NCI-H2171 (cell line): ENCODE measurements at regions not wholly inside any gene's neighbourhood (a gene's known extent, or its start where the extent isn't known, plus 50 kb on each side); places are given as distances from the start of the nearest gene placed in this dataset.
"Not testable (repeated sequence)": the region's sequence is repeated elsewhere in the genome, so short reads cannot be mapped to it uniquely, and the experiment has no call there.

ENCODE experiments used
- DNase-seq: peaks from one replicate; lab custom pipeline; 2025; lab: John Stamatoyannopoulos, UW

DNA sequence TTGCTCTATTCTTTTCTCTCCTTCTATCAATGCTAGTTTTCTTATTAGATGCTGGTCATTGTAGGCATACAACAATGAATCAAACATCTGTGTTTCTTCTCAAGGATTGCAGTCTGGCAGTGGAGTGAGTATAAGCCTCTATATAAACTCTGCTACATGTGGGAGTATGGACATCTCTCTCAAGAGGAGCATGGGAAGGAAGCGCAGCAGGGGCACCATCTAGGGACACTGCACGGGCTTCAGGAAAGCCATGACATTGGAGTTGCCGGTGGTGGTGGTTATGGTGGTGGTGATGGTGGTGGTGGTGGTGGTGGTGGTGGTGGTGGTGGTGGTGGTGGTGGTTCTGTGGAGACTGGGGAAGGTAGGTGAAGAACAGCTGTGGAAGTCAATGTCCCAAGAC, 462.6 kb downstream of the RNF144A start:
- no peak for DNase-seq

DNA sequence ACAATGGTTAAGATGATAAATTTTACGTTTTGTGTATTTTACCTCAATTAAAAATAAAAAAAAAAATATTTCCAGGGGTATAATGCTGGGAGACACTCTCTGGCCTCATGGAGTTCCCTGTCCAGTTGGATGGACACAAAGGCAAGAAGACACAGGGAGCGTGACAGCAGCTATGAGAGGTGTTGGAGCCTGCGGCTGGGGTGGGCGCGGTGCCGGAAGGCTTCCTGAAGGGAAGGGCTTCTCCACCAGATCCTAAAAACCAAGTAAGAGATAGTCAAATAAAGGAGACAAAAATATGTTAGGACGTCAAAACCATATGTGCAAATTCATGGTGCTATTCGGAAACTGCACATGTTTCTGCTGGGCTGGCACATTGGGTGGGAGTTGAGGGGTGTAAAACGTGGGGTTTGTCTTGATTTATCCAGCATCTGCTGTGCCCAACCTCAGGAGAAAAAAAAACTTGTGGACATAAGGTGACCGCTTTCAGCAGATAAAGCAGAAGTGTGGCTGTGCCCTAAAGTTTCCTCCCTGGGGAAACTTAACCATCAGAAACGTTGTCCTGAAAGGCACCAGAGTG, 467.6 kb downstream of the RNF144A start:
- no peak for DNase-seq

DNA sequence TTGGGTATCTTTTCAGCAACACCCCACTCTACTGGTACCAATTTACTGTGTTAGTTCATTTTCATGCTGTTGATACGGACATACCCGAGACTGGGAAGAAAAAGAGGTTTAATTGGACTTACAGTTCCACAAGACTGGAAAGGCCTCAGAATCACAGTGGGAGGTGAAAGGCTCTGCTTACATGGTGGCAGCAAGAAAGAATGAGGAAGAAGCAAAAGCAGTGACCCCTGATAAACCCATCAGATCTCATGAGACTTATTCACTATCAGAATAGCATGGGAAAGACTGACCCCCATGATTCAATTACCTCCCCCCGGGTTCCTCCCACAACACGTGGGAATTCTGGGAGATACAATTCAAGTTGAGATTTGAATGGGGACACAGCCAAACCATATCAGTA, 473.1 kb downstream of the RNF144A start:
- not testable (repeated sequence) for DNase-seq

DNA sequence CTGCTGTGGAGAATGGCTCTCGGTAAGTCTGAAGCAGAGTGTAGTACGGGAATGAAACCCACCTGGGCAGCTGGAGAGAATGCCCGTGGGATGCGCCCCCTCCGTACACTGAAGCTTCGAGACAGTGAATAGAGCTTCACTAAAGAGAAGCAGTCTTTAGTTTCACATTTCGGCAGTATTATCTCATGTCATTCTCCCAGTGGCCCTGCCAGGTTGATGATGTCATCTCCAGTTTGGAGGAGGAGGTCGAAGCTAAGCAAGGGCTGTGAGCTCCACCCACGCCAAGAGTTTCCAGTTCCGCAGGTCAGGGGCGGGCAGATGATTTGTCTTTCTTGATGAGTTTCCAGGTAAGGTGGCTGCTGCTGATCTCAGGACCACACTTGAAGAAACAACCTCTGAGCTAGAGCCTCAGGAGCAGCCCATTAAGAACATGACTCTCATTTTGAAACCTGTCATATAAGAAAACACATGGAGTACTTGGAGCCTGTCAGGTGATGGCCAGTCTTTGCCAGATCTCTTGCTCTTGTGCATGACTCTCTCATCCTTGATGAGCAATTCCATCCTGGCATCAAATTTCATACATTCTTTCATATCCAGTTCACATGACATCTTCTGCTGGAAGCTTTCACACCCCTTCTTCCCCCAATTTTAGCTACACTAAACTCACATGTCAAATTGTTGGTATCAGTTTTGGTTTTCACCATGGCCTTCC, 475.0 kb downstream of the RNF144A start:
- no peak for DNase-seq

DNA sequence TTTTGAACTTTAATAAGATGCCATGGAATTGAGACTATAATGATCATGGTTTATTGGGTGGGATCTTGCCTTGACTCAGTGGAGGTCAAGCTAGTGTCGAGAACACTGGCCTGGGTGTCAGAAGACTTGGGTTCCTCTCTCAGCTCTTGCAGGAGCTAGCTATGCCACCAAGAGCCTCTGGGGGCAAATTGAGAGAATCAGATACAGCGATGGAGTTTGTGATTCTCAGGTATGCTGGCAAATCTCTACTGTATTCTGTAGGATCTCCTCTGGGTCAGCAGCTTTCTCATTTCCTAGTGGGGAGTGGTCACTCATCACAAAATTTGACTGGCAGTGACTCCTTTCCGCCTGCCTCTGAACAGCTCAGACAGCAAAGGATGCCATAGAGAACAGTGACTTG, 477.0 kb downstream of the RNF144A start:
- no peak for DNase-seq

DNA sequence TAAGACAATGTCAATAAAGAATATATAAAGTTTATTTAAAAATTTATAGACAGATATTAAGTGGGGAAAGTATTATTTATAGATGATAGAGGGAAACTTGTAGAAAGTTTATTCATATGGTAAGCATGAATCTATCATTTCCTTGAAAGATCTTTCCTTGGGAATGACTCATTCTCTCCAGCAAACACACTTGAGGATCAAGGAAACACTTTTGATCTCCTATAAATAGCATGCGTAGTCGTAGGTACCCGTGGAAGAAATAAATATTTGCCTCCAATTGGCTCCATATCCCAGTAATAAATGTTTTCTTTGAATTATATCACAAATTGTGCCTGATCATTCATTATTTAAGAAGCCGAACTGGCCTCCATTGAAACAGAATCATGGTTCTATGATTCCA, 483.4 kb downstream of the RNF144A start:
- no peak for DNase-seq

DNA sequence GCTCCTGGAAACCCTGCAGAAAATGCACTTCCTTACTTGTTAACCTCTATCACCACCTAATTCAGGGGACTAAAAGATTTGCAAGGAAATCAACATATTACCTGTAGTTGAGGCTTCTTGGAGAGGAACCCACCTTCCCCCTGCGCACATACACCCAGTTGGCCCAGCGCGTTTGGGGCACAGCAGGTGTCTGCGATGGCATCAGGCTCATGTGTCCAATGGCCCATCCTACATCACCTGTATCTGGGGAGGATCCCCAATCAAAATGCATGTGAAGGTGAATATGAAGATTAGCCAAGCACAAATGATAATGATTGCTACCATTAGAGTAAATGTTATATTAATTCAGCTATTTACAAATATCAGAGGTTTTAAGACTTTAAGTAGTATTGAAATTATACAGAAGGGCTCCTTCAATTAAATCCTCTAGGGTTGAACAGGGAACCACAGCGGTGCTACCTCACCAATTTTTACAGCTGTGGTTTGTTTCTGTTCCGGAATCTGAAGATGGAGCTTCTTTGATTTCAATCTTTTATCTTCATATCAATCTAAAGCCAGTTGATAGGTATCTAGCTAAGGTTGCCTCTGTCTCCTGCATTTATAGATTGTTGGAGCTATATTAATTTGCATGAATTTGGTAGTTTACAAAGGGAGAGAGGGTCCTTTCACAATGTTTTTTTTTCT, 486.0 kb downstream of the RNF144A start:
- no peak for DNase-seq

DNA sequence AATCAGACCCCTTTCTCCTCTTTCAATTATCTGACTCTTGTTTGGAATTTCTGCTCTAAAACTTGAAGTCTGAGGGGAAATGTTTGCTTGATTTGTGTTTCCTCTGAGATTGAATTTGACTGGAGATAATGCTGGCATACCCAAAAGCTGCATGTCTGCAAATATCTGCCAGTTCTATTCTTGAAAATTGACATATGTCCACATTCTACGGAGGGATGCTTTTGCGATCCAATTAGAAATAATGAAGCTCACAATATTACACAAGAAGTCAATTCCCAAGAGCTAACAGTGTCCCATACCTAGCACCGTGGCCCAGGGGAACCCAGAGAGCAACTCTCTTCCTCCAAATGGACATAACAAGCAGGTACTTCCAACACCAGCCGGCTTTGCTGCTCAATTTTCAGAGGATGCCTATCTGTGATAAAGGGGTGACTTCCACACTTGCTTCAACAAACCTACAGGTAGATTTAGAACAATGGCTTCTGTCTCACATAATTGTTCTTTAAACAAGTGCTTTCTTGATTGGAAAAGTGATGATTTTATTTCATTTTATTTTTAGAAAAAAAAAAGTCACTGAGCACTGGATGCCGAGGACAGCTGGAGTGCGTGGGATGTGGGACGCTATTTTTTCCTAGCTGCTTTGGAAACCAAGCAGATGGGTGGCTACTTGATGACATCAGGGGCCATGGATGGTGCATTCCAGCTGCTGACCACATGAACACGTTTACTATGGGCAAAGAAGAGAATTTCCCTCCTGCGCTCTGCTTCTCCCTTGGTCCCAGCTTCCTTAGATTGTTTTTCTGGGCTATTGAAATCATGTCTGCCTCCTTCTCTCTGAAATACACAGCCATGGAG, 488.9 kb downstream of the RNF144A start:
- DNase-seq, result no peak

DNA sequence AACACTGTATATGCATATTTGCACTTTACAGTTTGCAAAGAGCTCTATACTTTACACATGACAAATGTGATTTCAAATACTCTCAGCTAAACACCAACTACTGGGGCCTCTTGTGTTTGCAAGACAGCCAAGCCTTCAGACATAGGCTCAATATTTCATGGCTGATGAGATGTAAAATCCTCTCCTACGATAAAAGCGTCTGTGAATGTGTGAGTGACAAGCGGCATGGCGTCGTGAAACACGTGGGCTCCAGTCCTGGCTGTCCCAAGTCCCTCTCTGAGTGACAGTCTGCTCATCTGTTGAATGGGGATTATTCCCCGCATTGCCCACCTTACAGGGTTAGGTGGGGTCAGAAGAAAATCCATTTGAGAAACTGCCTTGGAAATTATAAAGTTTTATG, 489.8 kb downstream of the RNF144A start:
- DNase-seq, result no peak

DNA sequence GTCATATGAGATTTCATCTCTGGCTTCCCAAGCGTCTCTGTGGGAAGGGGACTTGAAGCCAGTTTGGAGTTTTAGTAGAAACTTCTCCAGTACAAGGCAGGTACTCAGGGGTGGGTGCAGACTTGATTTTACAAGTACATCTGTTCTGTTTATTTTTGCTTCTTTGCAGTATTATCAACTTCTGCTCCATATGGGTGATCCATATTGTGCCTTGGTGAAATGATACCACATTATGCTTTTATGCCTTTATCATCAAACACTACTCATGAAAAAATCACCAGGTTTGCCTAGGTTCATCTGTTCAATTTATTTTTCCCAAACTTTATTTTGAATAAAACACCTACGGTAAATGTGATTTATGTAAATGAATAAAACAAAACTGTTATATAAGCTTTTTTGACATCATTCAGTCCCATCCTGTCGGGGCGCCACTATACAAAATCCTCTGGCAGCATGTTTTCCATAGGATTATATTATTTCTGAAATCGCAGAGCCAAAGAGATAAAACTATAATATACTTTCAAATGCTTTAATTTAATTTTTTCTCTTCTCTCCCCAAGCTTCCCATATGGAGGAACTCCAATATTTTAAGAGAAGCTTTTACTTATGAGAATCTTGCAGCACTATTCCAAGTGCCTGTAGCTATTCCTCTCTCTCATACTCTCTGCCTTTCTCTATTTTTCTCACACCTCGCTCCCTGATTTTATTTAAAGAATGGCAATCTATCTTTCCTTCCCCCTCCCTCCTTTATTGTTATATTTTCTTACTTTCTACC, 490.9 kb downstream of the RNF144A start:
- DNase-seq, result peak; percentile 4

DNA sequence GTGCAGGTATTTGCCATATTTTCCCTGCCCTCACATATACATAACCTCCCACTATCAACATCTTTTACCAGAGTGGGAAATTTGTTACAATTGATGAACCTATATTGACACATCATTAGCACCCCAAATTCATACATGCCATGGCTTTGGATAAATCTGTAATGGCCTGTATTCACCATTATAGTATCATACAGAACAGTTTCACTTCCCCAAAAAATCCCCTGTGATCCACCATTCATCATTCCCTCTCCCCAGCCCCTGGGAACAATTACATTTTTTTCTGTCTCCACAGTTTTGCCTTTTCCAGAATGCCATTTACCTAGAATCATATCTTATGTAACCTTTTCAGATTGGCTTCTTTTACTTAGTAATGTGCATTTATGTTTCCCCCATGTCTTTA, 494.5 kb downstream of the RNF144A start:
- DNase-seq, result no peak

DNA sequence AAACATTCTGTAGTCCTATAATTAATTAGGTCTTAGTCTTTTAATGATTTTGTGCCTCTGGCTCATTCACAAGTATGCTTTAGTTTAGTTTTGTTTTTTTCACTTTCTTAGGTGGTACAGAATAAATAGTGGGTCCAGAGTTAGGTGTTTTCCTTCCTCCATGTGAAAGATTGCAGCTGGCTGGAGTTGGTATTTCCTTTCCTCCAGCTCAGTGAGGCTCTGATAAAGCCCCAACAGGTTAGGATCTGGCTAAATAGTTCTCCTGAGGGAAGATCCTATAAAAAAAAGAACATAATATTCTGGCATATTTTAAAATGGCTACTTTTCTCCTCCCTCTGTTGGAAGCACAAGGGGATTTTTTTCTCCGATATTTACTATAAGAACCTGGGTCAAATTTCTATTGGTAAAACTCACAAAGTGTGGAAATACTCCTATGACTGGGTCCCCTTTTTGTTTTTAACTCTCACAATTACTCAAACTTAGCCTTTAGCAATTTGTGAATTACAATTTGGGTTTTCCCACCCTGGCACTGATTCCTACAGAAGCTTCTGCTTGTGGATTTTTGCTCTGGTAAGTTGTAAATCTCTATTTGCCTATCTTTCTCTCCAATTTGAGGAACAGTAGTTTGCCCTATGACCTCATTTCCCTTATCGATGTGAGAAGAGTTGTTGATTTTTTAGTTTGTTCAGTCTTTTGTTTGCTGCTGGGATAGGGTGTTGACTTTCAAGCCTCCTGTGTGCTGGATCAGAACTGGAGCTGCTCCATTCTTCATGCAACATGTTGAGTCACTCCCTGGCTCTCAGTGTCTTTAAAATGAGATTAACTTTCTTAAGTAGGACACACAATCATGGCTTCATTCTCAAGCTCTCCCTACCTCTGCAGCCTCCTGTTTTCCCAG, 500.9 kb downstream of the RNF144A start:
- DNase-seq, result no peak

DNA sequence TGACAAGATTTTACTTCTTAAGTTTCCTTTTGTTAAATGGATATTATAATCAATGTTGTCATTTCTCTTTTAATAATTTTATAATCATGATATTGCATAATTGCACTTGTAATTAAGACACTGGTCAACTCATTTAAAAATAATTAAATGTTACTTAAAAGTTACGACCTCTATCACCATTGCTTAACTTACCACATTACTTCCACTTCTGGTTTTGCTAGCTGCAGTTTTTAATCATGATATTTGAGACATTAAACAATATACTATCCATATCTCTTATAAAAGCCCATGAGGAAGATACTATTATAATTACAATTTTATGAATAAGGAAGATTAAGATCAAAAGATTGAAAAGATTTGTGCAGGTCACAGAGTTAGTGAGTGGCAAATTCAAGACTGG, 502.0 kb downstream of the RNF144A start:
- no peak for DNase-seq

DNA sequence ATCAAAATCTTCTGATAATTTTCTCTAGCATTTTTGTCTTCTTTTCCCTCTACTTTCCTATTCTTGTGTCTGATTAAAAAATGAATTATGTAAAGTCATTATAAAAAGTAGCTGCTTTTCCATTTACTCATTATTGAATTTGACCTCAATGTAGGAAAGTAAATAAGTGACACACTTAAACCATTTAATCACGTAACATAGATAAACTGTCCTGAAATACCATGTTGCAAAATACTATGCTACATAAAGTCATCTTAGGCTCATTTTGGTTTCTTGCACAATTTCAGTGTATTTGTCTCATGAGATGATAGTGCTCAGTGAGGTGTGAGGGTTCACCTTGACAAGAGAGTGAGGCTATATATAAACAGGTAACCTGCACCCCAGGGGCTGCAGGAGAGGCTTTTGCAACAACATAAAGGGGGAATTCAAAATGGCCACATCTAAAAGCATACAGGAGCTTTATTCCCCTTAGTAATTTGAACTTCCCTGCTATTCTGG, 502.7 kb downstream of the RNF144A start:
- DNase-seq, result no peak

DNA sequence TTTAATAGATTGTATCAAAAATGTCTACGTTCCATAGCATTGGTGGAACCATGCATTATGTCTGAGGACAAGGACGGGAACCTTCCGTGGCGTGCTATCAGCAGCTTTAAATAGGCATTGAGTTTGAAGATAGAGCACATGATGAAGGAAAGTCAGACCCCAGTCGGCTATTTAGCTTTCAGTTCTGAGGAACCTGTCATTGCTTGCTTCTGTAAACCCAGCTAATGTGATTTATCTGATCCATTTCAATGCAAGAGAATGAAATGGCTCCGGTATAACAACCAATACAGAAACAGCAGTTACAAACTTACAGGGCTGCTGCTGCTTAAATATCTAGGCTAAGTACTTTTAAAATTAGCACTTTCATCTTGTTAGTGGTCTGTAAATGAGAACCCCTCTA, 503.3 kb downstream of the RNF144A start:
- no peak for DNase-seq

DNA sequence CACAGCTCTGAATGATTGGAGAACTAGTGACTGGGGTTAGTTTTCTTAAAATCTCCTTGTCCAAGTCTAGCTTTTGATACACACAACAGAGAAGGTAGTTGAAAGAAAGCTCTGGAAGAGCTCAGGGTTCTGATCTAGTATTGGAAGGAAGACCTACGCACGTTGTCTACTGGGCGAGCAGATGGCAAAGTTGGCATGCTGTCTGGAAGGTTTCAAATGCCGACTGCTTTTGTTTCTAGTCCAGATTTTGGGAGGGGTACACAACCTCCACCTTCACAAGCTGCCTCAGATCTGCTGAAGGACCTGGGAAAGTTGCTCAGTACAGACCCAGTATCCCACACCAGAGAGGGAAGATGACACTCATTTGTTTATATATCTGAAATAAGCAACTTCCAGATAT, 507.3 kb downstream of the RNF144A start:
- DNase-seq, result peak; percentile 37

DNA sequence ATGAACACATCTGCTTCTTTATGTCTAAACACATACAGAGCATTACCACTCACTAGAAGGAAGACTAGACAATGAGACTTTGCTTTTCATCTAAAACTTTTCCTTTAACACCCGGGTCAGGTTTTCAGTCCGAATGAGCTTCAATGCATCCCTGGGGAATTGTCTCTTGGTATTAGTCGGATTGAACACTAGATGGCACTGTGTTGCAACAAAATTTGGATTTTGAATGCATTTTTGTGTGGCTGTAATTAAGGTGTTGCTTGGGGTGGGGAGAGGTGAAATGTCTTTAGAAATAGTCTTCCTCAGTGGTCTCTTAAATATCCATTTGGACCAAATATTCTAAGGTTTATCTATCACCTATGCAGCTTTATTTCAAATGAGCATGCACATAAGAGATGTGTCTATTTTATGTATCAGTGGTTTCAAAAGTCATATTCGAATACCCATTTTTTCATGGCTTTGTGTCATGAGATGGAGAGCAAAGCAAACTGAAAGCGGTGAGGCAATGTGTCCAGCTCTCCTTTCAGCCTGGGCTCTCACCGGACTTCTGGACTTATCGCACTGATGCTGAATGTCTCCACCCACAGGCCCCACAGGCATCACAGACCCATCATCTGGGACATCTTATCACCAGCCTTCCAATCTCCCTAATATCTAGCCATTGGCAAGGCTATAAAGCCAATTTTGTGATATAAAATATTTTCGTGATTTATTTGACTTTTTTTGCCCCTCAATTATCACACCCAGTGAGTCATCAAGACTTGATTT, 510.3 kb downstream of the RNF144A start:
- DNase-seq, result peak; percentile 88

DNA sequence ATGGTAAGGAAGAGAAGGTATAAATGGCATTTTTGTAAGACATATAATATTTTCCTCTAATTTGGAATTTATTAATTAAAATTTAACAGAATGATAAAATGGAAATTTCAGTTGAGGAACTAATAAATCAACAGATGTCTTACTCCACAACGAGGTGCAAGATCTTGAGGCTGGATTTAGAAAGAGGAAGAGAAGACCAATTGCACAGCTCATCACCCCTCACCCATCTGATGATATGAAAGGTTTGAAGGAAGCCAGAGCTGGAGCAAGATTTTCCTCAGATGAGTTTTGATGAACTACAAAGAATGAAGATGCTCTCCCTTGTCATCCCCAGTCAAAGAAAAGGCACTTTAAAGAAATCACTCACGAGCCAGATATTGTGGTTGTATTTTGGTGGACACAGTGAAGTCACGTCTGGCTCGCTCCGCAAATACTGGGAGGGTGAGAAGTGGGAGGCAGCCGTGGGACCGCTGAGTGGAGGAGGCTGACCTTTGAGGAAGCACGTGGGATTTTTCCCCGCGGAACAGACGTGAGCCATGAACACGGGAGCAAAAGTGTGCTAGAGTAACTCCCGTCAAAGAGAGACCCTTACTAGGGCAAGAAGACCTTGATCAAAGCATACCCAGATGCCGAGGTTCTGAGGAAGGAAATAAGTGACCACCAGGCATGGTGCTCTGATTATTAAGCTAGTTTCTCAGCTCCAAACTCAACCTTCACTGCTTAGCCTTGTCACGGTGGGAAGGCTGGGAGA, 511.4 kb downstream of the RNF144A start:
- no peak for DNase-seq

DNA sequence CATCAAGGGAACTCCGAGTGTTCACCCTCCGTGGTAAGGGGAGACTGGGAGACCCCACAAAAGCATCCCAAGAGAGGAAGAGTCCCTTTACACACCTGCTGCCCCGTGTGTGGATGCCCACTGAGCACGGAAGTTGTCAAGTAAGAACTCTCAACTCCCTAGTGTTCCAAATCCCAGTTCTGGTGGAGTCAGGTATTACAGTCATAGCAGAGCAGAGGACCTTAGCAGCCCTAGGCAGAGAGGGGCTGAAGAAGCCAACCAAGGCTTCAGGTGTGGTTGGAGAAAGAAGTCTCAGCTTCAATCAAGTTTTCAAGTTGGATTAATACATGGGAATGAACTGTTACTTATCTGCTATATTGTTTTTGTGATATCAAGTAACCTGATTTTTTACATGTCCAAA, 512.5 kb downstream of the RNF144A start:
- DNase-seq, result no peak
